ENCODE measurements at regions not wholly inside any gene's neighbourhood (a gene's known extent, or its start where the extent isn't known, plus 50 kb on each side); places are given as distances from the start of the nearest gene placed in this dataset.

DNA sequence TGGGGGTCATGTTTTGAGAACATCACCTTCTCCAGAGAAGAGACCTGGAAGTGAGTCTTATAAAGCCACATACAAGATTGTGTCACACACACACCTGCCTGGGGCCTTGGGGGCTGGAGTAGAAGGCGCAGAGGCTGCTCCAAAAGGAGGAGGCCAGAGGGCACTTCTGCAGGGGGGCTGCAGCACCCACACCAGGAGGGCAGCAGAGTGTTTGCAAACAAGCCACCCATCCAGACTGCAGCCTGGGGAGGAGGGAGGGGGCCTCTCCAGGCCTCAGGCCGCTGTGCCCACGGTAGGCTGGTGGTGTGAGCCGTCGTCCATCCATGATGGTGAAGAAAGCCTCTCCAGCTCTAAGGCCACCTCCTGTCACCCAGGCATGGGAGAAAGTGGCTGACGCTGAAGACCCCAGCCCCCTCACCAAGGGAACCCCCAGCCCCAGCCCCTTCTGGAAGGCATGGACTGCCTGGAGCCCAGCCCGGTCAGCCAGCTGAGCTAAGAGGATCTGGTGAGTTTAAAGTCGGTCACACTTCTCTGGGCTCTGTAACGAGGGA lies 77.5 kb downstream of the FOXL3 start:
- TF ChIP-seq, protein P1, sequence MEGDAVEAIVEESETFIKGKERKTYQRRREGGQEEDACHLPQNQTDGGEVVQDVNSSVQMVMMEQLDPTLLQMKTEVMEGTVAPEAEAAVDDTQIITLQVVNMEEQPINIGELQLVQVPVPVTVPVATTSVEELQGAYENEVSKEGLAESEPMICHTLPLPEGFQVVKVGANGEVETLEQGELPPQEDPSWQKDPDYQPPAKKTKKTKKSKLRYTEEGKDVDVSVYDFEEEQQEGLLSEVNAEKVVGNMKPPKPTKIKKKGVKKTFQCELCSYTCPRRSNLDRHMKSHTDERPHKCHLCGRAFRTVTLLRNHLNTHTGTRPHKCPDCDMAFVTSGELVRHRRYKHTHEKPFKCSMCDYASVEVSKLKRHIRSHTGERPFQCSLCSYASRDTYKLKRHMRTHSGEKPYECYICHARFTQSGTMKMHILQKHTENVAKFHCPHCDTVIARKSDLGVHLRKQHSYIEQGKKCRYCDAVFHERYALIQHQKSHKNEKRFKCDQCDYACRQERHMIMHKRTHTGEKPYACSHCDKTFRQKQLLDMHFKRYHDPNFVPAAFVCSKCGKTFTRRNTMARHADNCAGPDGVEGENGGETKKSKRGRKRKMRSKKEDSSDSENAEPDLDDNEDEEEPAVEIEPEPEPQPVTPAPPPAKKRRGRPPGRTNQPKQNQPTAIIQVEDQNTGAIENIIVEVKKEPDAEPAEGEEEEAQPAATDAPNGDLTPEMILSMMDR (IDR thresholded peaks at IDR 0.05; ENCODE audit: extremely low read depth in 1 of 2, insufficient read depth in 1 of 2, low read depth in 1 of 2, low read length in 2 of 2): no peak
- TF ChIP-seq GATA2 (IDR thresholded peaks at IDR 0.05; ENCODE audit: insufficient read depth, insufficient read length, low read depth, low read length) (no peak), EZH2 (IDR thresholded peaks at IDR 0.05; ENCODE audit: borderline replicate concordance, low read depth, low read length, severe bottlenecking) (no peak), POLR2AphosphoS5 (IDR thresholded peaks at IDR 0.05; ENCODE audit: insufficient read depth, low read depth, low read length) (no peak), FOS (IDR thresholded peaks at IDR 0.05; ENCODE audit: borderline replicate concordance, insufficient read depth, low read length) (no peak), POLR2A (IDR thresholded peaks at IDR 0.05; ENCODE audit: low read depth, low read length) (no peak), JUN (IDR thresholded peaks at IDR 0.05; ENCODE audit: borderline replicate concordance, insufficient read depth, insufficient read length, low read depth) (no peak), MYC (IDR thresholded peaks at IDR 0.05; ENCODE audit: low read depth, low read length) (no peak)
- TF ChIP-seq, protein P2, sequence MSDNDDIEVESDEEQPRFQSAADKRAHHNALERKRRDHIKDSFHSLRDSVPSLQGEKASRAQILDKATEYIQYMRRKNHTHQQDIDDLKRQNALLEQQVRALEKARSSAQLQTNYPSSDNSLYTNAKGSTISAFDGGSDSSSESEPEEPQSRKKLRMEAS (IDR thresholded peaks at IDR 0.05; ENCODE audit: insufficient read depth, insufficient read length): no peak
- CTCF ChIA-PET: no interaction called here
- DNase-seq (ENCODE audit: low read depth, low spot score) (no peak), FAIRE-seq (no peak)
- H3K79me2 ChIP-seq (ENCODE audit: control insufficient read depth, insufficient read depth, low read length): no peaks in the 10 kb centered on the region
- H3K4me3 ChIP-seq (replicated peaks in 1 of 3; ENCODE audit: insufficient read depth in 1 of 3, low read depth in 1 of 3, low read length in 3 of 3): no peak overlapping the region
- H4K20me1 ChIP-seq (replicated peaks; ENCODE audit: control insufficient read depth, extremely low read depth, insufficient read depth, low read length): no peaks in the 10 kb centered on the region
- BruUV-seq (replicated peaks): no TSS peak
- dilution Hi-C loops (cut with MboI; ENCODE audit: extremely low pct_ligation_motif_present, low sequenced_read_pairs): no loop called here
- POLR2A ChIA-PET: no interaction called here
- intact Hi-C loops (cut with micrococcal nuclease): no loop called here
- no peaks in the 10 kb centered on the region for H3K27me3 ChIP-seq (ENCODE audit: control insufficient read depth in 2 of 2, insufficient read depth in 2 of 2, low read length in 2 of 2)
- H3K9ac ChIP-seq (replicated peaks; ENCODE audit: extremely low read depth, insufficient read depth, low read length): no peak overlapping the region
- H3K4me1 ChIP-seq (ENCODE audit: control insufficient read depth, extremely low read depth, insufficient read depth, low read length): peaks cover 19% of the 10 kb centered on the region
- H3K36me3 ChIP-seq (ENCODE audit: control insufficient read depth in 2 of 2, extremely low read depth in 1 of 2, insufficient read depth in 2 of 2, low read length in 2 of 2): no peaks in the 10 kb centered on the region
- no peaks in the 10 kb centered on the region for H3K9me3 ChIP-seq (replicated peaks; ENCODE audit: control insufficient read depth, insufficient read depth, low read length)
- no peaks in the 10 kb centered on the region for H3K9me1 ChIP-seq (replicated peaks; ENCODE audit: control insufficient read depth, extremely low read depth, insufficient read depth, low read length)
- H3K4me2 ChIP-seq (ENCODE audit: insufficient read depth, low read length): no peak overlapping the region
- H3K27ac ChIP-seq (ENCODE audit: insufficient read depth, low read depth, low read length): no peak overlapping the region
- H2AFZ ChIP-seq (ENCODE audit: low read depth, low read length): no peak overlapping the region

Data from endothelial cell of umbilical vein (primary cell).